Omental fat pad (tissue), 3 donors: ENCODE measurements at regions not wholly inside any gene's neighbourhood (a gene's known extent, or its start where the extent isn't known, plus 50 kb on each side); places are given as distances from the start of the nearest gene placed in this dataset.
"Not testable (repeated sequence)": the region's sequence is repeated elsewhere in the genome, so short reads cannot be mapped to it uniquely, and the experiment has no call there.

Experiments
- ATAC-seq: fragments of 150-250 bp; one replicate; pipeline ENCODE4 v1.9.1; 2016; ENCODE audit warnings: mild to moderate bottlenecking, moderate library complexity; ENCODE audit not compliant: low FRiP score
- DNase-seq: peaks from one replicate; pipeline ENCODE4 v3.0.0-alpha.2; 2019; ENCODE audit warnings: low spot score
- CTCF ChIP-seq, 3 donors: fragments of 450-650 bp; IDR thresholded peaks; one replicate each; pipeline ENCODE4 v1.5.1; 2016 to 2017; ENCODE audit warnings: antibody characterized with exemption in 3 of 3, mild to moderate bottlenecking in 3 of 3, moderate library complexity in 2 of 3

DNA sequence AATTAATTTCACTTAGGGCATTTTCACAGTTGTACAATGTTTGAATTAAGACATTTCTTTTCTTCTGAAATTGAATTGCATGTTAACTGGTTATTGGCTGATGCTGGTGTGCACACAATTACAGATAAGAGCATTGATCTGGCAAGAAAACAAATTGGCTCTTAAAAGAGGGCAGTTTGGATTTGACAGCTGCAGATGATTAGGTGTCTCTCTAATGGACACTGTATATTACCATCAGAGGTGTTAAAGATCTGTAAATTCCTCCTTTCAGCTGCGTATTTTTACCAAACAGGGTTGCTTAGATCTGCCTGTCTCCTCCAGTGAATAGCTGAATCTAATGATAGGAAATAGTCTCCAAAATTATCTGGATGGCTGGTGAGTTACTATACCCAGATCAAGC, 198.5 kb downstream of the BLID start:
- no peak for TF ChIP-seq CTCF (IDR thresholded peaks at IDR 0.05)
- DNase-seq (no peak), ATAC-seq (no peak)

- no peak for TF ChIP-seq CTCF (IDR thresholded peaks at IDR 0.05)
- no peak for DNase-seq
- no peak for ATAC-seq
Observed at GRCh38 chr11:121914508-121915059, 201.4 kb downstream of the BLID start.

DNA sequence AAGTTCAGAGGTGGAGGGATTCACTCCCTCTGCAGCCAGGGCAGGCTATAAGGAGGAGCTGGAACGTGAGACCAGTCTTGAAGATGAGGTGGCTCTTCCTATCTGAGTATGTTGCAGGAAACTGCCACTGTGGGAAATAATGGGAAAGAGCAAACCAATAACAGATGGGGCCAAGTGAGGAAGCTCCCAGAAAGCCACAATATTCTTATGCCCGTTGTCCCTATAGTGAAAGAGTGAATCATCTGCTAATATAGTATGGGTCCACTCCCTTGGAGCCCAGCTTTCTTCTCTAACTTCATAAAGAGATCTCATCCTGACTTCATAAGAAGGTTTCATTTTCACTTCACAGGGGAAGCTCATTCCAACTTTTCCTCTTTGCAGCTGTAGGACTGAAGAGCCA, 206.4 kb downstream of the BLID start:
- ATAC-seq (no peak), DNase-seq (no peak)
- TF ChIP-seq CTCF (IDR thresholded peaks at IDR 0.05): no peak

DNA sequence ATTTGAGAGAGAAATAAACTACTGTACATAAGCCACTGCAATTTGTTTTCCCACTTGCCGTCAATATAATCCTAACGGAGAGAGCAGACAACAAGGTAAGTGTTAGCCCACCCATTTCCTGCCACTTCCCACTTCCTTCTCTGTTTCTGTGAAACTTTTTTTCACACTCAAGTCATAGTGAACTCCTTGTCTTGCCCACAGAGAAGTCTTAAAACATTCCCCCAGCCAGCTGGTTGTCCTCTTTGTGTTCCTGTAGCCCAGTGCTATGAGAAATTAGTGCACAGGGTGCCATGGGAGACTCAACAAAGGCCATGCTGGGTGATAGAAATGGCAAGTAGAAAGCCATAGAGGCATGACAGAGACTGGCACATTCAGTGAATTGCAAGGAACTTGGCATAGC, 208.6 kb downstream of the BLID start:
- TF ChIP-seq CTCF (IDR thresholded peaks at IDR 0.05): no peak
- no peak for DNase-seq
- no peak for ATAC-seq

GRCh38 chr11:121904148-121904547, 211.9 kb downstream of the BLID start:
- ATAC-seq: no peak
- DNase-seq: no peak
- no peak for TF ChIP-seq CTCF (IDR thresholded peaks at IDR 0.05)

- DNase-seq (no peak), ATAC-seq (no peak)
- no peak for TF ChIP-seq CTCF (IDR thresholded peaks at IDR 0.05)
Observed at GRCh38 chr11:121901886-121902285, 214.1 kb downstream of the BLID start.

GRCh38 chr11:121901417-121901816, 214.6 kb downstream of the BLID start:
- DNase-seq, ATAC-seq: not testable (repeated sequence)

GRCh38 chr11:121899520-121899919, 216.5 kb downstream of the BLID start:
- ATAC-seq: peak; percentile 63
- TF ChIP-seq CTCF (IDR thresholded peaks at IDR 0.05): no peak
- DNase-seq: no peak
